RWPE1 (cell line): ENCODE measurements at regions not wholly inside any gene's neighbourhood (a gene's known extent, or its start where the extent isn't known, plus 50 kb on each side); places are given as distances from the start of the nearest gene placed in this dataset.

Source experiments
- CTCF ChIA-PET: fragments of 350-600 bp; sonication (Branson Sonifier 250); formaldehyde crosslinking; extraction: SDS; loops from one replicate; lab custom pipeline; 2021; lab: Yijun Ruan, JAX
- POLR2A ChIA-PET: fragments of 400-600 bp; formaldehyde crosslinking; extraction: SDS; loops from one replicate; lab custom pipeline; 2020; ENCODE audit warnings: antibody characterized with exemption; ENCODE audit not compliant: low non-redundant PET; lab: Yijun Ruan, JAX
- DNase-seq: peaks from one replicate; pipeline ENCODE4 v3.0.0; 2012; ENCODE audit warnings: low spot score
- H3K27ac ChIP-seq: fragments of 450-650 bp; 2 replicates; pipeline ENCODE4 v1.5.1; 2017
- TF ChIP-seq, protein P1 (sequence below): fragments of 450-650 bp; conservative IDR thresholded peaks from 2 replicates; pipeline ENCODE4 v1.5.1; 2017; ENCODE audit warnings: low read depth, mild to moderate bottlenecking

DNA sequence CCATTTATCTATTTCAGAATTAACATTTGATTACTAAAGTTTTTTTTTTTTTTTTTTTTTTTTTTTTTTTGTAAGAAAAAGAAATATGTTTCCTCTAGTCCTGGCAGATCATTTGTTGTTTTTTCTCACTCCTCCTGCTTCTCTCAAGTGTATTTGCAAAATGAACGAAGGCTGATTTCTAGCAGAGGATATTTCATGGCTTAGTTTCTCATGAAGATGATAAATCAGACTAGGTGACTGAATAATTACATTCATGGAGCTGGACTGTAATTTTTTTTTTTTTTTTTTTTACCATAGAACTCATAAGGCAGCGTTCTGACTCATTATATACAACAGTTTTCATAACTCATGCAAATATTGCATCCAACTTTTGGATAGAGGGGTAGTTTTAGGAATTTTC, 332.5 kb upstream of the SEMA6D start:
- POLR2A ChIA-PET, result no interaction called here
- peak overlapping the region; percentile 55; the same call in 1 of the 2 replicates for H3K27ac ChIP-seq
- TF ChIP-seq, protein P1, sequence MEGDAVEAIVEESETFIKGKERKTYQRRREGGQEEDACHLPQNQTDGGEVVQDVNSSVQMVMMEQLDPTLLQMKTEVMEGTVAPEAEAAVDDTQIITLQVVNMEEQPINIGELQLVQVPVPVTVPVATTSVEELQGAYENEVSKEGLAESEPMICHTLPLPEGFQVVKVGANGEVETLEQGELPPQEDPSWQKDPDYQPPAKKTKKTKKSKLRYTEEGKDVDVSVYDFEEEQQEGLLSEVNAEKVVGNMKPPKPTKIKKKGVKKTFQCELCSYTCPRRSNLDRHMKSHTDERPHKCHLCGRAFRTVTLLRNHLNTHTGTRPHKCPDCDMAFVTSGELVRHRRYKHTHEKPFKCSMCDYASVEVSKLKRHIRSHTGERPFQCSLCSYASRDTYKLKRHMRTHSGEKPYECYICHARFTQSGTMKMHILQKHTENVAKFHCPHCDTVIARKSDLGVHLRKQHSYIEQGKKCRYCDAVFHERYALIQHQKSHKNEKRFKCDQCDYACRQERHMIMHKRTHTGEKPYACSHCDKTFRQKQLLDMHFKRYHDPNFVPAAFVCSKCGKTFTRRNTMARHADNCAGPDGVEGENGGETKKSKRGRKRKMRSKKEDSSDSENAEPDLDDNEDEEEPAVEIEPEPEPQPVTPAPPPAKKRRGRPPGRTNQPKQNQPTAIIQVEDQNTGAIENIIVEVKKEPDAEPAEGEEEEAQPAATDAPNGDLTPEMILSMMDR, result no peak
- CTCF ChIA-PET, result interaction anchor here (0.6 kb wide), 1 partner anchor 56 kb away, joined by 3 read pairs; no protein-coding TSS in a partner anchor
- DNase-seq, result no peak

DNA sequence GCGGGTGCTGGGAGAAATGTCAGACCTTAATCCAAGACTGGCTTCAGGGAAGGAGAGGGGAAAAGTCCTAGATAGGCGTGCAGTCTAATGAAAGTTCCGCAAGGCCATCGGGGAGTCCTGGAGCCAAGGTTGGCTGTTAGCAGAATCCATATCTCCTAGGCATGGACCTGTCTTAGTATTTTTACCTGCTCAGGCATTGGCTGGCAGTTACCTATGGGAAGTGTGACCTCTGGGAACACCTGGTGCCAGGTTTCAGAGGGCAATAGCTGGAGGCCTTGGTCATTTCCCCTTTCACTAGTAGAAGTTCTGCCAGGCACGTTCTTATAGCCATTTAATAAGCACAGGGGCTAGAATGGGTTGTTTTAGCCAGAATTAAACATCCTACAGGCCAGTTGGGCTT, 330.8 kb upstream of the SEMA6D start:
- TF ChIP-seq, protein P1, result no peak
- CTCF ChIA-PET, result no interaction called here
- POLR2A ChIA-PET, result no interaction called here
- DNase-seq, result no peak
- H3K27ac ChIP-seq, result no peak overlapping the region

- CTCF ChIA-PET, result interaction anchor here (1.0 kb wide), 1 partner anchor 12 kb away, joined by 4 read pairs; no protein-coding TSS in a partner anchor
- TF ChIP-seq, protein P1, result no peak
- POLR2A ChIA-PET, result no interaction called here
- DNase-seq, result peak; percentile 5
- H3K27ac ChIP-seq, result no peak overlapping the region
Observed at GRCh38 chr15:47388299-47388698, 329.0 kb upstream of the SEMA6D start.

DNA sequence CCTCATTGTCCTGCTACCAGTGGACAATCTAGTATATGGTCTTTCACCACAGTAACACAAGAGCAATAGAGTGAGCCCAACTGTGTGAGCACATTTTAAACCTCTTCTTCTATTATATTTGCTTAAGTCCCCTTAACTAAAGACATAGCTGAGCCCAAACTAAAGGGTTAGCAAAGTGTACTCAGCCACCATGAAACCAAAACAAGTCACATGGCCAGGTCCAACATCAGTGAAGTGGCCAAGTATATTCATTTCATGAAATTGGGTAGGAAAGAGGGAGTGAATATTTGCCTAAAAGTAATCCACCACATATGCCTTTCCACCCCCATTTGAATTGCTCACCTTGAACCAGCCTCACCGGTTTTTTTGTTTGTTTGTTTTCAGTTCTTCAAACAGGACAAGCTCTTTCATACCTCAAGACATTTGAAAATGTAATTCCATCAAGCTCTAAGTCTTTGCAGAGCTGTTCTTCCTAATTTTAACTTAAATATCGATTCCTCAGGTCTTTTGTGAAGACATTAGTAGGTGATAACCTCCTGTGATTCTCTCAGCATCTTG, 327.0 kb upstream of the SEMA6D start:
- POLR2A ChIA-PET, result no interaction called here
- no peak for DNase-seq
- H3K27ac ChIP-seq, result no peak overlapping the region
- CTCF ChIA-PET, result no interaction called here
- TF ChIP-seq, protein P1, result no peak

- no peak for DNase-seq
- POLR2A ChIA-PET, result no interaction called here
- H3K27ac ChIP-seq, result no peak overlapping the region
- TF ChIP-seq, protein P1, result no peak
- CTCF ChIA-PET, result no interaction called here
Observed at GRCh38 chr15:47394286-47394809, 323.0 kb upstream of the SEMA6D start.

GRCh38 chr15:47395076-47395475, 322.2 kb upstream of the SEMA6D start:
- no peak for DNase-seq
- TF ChIP-seq, protein P1, result no peak
- ChIA-PET POLR2A (no interaction called here), CTCF (no interaction called here)
- no peak overlapping the region for H3K27ac ChIP-seq
